ENCODE measurements at regions not wholly inside any gene's neighbourhood (a gene's known extent, or its start where the extent isn't known, plus 50 kb on each side); places are given as distances from the start of the nearest gene placed in this dataset.
"Not testable (repeated sequence)": the region's sequence is repeated elsewhere in the genome, so short reads cannot be mapped to it uniquely, and the experiment has no call there.

DNA sequence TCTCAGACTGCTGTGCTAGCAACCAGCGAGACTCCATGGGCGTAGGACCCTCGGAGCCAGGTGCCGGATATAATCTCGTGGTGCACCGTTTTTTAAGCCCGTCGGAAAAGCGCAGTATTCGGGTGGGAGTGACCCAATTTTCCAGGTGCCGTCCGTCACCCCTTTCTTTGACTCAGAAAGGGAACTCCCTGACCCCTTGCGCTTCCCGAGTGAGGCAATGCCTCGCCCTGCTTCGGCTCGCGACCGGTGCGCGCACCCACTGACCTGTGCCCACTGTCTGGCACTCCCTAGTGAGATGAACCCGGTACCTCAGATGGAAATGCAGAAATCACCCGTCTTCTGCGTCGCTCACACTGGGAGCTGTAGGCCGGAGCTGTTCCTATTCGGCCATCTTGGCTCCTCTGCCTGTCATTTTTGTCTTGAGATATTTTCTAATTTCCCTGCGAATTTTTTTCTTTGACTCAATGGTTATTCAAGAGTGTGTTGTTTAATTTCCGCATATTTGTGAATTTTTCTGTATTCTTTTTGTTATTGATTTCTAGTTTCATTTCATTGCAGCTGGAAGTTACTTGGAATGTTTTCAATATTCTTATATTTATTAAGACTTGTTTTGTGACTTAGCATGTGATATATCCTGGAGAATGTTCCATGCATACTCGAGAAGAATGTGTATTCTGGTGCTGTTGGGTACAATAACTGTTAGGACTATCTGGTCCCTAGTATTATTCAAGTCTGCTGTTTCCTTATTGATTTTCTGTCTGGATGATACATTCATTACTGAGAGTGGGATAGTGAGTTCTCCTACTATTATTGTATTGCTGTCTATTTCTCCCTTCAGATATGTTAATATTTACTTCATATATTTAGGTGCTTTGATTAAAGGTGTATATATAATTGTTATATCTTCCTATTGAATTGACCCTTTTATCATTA, 125.3 kb upstream of the ASB18 start:
- intact Hi-C loops (cut with DNase I; ENCODE audit: low total_unique reads); H3K4me3 ChIP-seq; H3K36me3 ChIP-seq; H3K4me1 ChIP-seq; H3K27ac ChIP-seq; H3K27me3 ChIP-seq (replicated peaks in 1 of 7); DNase-seq; H3K9me3 ChIP-seq: not testable (repeated sequence)
- 90 to 94% (median 91%) methylated on average over 23 to 30 of the region's 30 CpGs for WGBS, 5 donors

DNA sequence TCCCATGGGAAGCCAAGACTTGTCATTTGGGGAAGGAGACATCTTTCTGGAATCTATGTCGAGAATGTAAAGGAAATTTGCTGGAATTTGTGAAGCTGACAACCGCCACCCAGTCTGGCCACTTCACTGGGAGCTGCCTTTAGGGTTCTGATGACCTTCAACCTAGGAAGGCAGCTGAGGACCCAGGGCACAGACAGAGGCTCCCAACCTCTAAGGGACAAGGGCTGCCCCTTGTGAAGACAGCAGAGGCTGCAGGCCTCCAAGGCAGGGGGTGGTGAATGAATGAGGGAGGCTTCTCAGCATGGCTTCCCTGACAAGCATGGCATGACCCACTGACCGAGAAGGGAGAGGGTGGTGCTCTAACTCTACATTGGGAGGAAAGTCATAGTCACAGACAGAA, 128.9 kb upstream of the ASB18 start:
- no peak for DNase-seq
- peaks cover 0 to 5% (median 0%) of the 10 kb centered on the region in 6 donors for H3K36me3 ChIP-seq
- intact Hi-C loops (cut with DNase I; ENCODE audit: low total_unique reads), result no loop called here
- no peak for TF ChIP-seq POLR2AphosphoS5 (IDR thresholded peaks at IDR 0.05)
- TF ChIP-seq POLR2A (IDR thresholded peaks at IDR 0.05), result no peak
- TF ChIP-seq, protein P1, sequence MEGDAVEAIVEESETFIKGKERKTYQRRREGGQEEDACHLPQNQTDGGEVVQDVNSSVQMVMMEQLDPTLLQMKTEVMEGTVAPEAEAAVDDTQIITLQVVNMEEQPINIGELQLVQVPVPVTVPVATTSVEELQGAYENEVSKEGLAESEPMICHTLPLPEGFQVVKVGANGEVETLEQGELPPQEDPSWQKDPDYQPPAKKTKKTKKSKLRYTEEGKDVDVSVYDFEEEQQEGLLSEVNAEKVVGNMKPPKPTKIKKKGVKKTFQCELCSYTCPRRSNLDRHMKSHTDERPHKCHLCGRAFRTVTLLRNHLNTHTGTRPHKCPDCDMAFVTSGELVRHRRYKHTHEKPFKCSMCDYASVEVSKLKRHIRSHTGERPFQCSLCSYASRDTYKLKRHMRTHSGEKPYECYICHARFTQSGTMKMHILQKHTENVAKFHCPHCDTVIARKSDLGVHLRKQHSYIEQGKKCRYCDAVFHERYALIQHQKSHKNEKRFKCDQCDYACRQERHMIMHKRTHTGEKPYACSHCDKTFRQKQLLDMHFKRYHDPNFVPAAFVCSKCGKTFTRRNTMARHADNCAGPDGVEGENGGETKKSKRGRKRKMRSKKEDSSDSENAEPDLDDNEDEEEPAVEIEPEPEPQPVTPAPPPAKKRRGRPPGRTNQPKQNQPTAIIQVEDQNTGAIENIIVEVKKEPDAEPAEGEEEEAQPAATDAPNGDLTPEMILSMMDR (IDR thresholded peaks at IDR 0.05 in 8 of 11, conservative IDR thresholded peaks at IDR 0.05 in 3 of 11), result no peak
- H3K9me3 ChIP-seq, result no peaks in the 10 kb centered on the region
- H3K27ac ChIP-seq, result no peak overlapping the region
- no peaks in the 10 kb centered on the region for H3K27me3 ChIP-seq (replicated peaks in 1 of 7)
- H3K4me3 ChIP-seq, result no peak overlapping the region
- 64 to 93% (median 82%) methylated on average over 3 of the region's 3 CpGs for WGBS, 5 donors
- no peaks in the 10 kb centered on the region for H3K4me1 ChIP-seq

DNA sequence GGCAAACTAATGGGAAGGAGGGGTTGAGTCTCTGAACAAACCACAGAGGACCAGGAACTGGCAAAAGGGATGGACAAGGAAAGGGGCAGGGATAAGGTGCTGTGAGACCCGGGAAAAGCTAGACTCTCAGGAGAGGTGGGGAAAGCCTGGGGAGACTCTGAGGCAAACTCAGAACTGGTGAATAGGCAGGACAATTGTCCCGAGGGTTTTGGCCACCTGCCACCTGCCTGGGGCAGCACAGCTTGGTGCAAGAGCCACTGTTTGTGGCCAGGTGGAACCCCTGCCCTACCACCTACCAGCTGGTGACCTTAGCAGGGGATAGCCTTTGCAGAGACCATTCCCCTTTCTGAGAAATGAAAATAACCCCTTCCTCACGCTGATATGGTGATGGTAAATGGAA, 129.4 kb upstream of the ASB18 start:
- intact Hi-C loops (cut with DNase I; ENCODE audit: low total_unique reads), result no loop called here
- TF ChIP-seq POLR2AphosphoS5 (IDR thresholded peaks at IDR 0.05), result no peak
- TF ChIP-seq, protein P1 (IDR thresholded peaks at IDR 0.05 in 8 of 11, conservative IDR thresholded peaks at IDR 0.05 in 3 of 11), result no peak
- no peak for TF ChIP-seq POLR2A (IDR thresholded peaks at IDR 0.05)
- Histone ChIP-seq H3K27me3 (replicated peaks in 1 of 7) (no peaks in the 10 kb centered on the region), H3K4me1 (no peaks in the 10 kb centered on the region), H3K36me3 (peaks cover 0 to 5% (median 0%) of the 10 kb centered on the region in 6 donors), H3K27ac (no peak overlapping the region), H3K4me3 (no peak overlapping the region), H3K9me3 (no peaks in the 10 kb centered on the region)
- DNase-seq, result no peak
- 76 to 86% (median 82%) methylated on average over 3 of the region's 3 CpGs for WGBS, 5 donors

DNA sequence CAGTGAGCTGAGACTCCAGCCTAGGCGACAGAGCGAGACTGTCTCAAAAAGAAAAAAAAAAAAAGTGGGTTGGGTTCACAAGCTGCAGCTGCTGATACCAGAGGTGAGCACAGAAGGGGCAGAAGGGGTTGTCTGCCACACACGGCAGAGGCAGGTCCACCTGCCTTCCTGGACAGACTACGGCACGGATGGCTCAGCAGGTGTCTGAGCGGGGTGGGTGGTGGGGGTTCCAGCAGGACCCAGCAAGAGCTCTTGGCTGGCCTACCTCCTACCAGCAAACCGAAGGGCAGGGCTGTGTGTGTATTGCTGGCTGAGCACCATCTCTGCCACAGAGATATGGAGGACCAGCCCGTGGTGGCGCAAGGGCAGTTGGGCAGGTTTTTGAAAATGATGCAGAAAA, 130.4 kb upstream of the ASB18 start:
- no peak overlapping the region for H3K27ac ChIP-seq
- no peaks in the 10 kb centered on the region for H3K27me3 ChIP-seq (replicated peaks in 1 of 7)
- WGBS, 5 donors, result 90 to 98% (median 93%) methylated on average over 9 of the region's 9 CpGs
- peaks cover 0 to 5% (median 0%) of the 10 kb centered on the region in 6 donors for H3K36me3 ChIP-seq
- H3K4me3 ChIP-seq, result no peak overlapping the region
- no peaks in the 10 kb centered on the region for H3K4me1 ChIP-seq
- DNase-seq, result no peak
- intact Hi-C loops (cut with DNase I; ENCODE audit: low total_unique reads), result no loop called here
- H3K9me3 ChIP-seq, result no peaks in the 10 kb centered on the region
- TF ChIP-seq POLR2A (IDR thresholded peaks at IDR 0.05), result no peak

DNA sequence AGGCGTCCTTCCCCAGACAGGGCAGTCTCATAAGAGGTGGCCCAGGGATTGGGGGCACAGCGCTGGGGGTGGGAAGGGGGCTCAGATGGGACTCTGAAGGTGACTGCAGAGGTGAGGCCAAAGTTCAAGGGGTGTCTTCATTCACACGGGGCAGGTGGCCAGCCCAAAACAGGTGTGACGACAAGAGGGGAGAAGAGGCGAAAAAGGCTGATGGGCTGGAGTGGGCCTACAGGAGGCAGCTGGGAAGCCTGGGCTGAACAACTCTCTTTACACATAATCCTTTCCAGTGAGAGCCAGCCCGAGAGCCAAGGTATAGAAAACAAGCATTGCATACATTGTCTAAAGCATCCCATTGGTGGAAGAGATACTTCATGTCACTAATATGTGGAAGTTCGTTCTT, 130.9 kb upstream of the ASB18 start:
- H3K4me3 ChIP-seq, result no peak overlapping the region
- intact Hi-C loops (cut with DNase I; ENCODE audit: low total_unique reads), result no loop called here
- 81 to 91% (median 87%) methylated on average over 7 of the region's 7 CpGs for WGBS, 5 donors

More for the DNA sequence above, 130.9 kb upstream of the ASB18 start:
- Histone ChIP-seq H3K36me3 (peaks cover 0 to 5% (median 0%) of the 10 kb centered on the region in 6 donors), H3K9me3 (no peaks in the 10 kb centered on the region), H3K27me3 (replicated peaks in 1 of 7) (no peaks in the 10 kb centered on the region), H3K4me1 (no peaks in the 10 kb centered on the region), H3K27ac (no peak overlapping the region)
- no peak for TF ChIP-seq POLR2AphosphoS5 (IDR thresholded peaks at IDR 0.05)
- TF ChIP-seq, protein P1 (IDR thresholded peaks at IDR 0.05 in 8 of 11, conservative IDR thresholded peaks at IDR 0.05 in 3 of 11), result no peak
- no peak for DNase-seq
